ENCODE measurements at regions not wholly inside any gene's neighbourhood (a gene's known extent, or its start where the extent isn't known, plus 50 kb on each side); places are given as distances from the start of the nearest gene placed in this dataset.

- DNase-seq (ENCODE audit: low read depth in 1 of 2, low spot score in 1 of 2): no peak
Observed at GRCh38 chr3:193872265-193872753, 263.6 kb upstream of the HES1 start.

- no peak for DNase-seq (ENCODE audit: low read depth in 1 of 2, low spot score in 1 of 2)
Observed at GRCh38 chr3:193873426-193874201, 262.3 kb upstream of the HES1 start.

GRCh38 chr3:193874512-193874911 lies 261.4 kb upstream of the HES1 start:
- DNase-seq (ENCODE audit: low read depth in 1 of 2, low spot score in 1 of 2): no peak

- no peak for DNase-seq (ENCODE audit: low read depth in 1 of 2, low spot score in 1 of 2)
Observed at GRCh38 chr3:193874997-193875593, 260.9 kb upstream of the HES1 start.

- no peak for DNase-seq (ENCODE audit: low read depth in 1 of 2, low spot score in 1 of 2)
Observed at GRCh38 chr3:193875601-193876321, 260.2 kb upstream of the HES1 start.

DNA sequence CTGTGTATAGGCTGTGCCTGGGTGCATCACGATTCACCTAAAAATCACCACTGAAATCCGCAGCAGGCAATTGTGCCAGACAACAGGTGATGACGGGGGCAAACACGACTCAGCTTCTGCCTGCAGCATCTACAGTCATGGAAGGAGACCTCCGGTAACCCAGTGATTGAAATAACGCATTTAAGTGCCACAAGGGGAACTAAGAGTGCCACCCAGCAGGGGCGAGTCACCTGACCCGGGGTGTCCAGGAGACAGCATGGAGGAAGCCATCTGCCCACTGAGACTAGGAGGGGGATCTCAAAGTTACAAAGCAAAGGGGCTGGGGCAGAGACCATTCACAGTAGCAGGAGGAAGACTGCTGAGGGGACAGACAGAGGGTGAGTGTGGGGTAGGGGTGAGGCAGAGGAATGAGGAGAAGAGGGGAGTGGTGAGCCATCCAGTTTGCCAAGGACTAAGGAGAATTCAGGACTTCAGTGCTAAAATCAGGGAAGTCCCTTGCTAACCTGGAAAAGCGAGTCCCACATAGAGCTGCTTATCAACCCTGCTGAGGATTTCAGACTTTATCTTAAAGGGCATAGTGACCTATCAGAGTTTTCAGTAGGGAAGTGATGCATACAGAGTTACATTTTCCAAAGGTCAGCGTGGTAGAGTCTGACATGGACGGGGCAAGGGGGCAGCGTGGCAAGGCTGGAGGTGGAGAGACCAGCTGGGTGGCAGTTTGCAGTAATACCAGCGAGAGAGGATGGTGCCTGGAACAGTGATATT lies 256.7 kb upstream of the HES1 start:
- DNase-seq (ENCODE audit: low read depth in 1 of 2, low spot score in 1 of 2): no peak

GRCh38 chr3:193879864-193880242 lies 256.1 kb upstream of the HES1 start:
- DNase-seq (ENCODE audit: low read depth in 1 of 2, low spot score in 1 of 2): no peak

DNA sequence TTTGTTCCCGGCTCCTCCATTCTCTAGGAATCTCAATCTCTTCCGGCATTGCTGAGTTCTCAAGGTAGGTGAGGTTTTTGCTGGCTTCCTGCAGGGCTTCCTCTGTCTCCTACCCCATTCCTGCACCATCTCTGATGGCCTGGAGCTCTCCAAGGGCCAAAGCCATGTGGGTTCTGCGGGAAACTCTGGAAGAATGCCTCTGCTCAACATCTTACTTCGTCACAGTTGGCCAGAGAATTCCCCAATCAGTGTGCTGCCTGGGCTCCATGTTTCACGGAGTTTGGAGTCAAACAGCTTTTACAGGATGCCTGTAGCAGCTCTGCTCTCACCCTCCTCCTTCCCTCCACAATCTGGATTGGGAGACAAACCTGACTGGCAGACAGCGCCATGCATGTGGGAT lies 253.9 kb upstream of the HES1 start:
- DNase-seq (ENCODE audit: low read depth in 1 of 2, low spot score in 1 of 2): no peak

DNA sequence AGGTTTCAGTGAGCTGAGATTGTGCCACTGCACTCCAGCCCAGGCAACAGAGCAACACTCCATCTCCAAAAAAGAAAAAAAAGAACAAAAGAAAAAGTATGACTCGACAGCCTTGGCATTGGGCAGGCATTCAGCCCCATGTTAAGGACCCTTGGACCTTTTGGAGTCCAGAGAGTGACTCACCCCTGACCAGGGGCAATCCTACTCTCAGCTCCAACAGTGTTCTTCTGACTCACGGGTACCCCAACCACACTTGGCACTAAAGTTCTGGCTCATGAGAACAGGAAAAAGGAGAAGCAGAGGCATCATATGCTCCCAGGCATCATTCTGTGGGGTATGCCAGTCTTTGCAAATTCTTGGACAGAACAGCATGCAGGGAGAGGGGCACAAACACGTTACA lies 252.4 kb upstream of the HES1 start:
- DNase-seq (ENCODE audit: low read depth in 1 of 2, low spot score in 1 of 2): no peak

DNA sequence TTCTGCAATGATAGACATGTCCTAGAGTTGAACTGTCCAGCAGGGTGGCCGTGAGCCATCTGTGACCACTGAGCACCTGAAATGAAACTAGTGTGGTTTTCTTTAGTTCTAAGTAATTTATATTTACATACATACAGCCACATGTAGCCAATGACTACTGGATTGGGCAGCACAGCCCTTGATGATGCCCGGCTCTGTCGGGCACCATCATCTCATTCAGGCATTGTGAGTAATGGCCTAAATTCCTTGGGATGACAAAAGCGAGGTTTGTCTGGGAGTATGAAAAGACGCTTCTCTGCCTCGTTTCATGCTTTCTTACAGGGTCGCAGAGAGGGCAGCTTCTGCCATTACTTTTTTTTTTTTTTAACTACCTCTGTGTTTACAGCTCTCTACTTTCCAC lies 251.9 kb upstream of the HES1 start:
- no peak for DNase-seq (ENCODE audit: low read depth in 1 of 2, low spot score in 1 of 2)

DNA sequence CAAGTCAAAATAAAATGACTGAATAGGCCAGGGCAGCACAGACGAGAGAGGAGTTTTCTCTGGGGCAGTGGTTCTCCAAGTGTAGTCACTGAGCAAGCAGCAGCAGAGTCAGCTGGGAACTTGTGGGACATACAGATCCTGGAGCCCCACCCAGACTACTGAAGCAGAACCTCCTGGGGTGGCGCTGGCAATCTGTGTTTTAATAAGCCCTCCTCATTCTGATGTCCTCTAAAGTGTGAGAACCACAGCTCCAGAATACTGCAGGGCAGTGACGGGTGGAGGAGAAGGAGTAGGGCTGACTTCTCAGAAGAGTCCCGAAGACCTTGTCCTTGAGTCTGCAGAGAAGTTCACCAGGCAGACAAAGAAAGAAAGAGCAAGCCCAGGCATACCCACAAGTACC lies 251.3 kb upstream of the HES1 start:
- DNase-seq (ENCODE audit: low read depth in 1 of 2, low spot score in 1 of 2): no peak

- no peak for DNase-seq (ENCODE audit: low read depth in 1 of 2, low spot score in 1 of 2)
Observed at GRCh38 chr3:193885832-193886231, 250.1 kb upstream of the HES1 start.

- DNase-seq (ENCODE audit: low read depth in 1 of 2, low spot score in 1 of 2): no peak
Observed at GRCh38 chr3:193890016-193890897, 245.7 kb upstream of the HES1 start.

- no peak for DNase-seq (ENCODE audit: low read depth in 1 of 2, low spot score in 1 of 2)
Observed at GRCh38 chr3:193894121-193894863, 241.7 kb upstream of the HES1 start.

DNA sequence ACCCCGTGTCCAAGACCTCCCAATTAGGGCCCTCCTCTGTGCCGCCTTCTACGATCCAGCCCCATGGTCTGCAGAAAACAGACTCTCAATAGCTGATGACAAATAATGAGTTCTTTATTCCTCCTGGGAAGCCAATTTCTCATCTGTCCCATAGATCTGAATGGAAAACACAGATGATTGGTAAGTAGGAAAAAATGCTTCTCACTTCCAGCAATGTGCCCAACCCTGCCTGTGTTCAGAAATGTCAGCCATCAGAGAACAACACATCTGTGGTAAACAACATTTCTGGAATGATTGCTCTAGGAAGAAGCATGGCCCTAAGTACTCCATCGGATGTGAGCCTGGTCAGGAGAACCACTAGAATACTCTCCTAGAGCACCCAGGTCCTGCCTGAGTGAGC lies 240.5 kb upstream of the HES1 start:
- no peak for DNase-seq (ENCODE audit: low read depth in 1 of 2, low spot score in 1 of 2)

DNA sequence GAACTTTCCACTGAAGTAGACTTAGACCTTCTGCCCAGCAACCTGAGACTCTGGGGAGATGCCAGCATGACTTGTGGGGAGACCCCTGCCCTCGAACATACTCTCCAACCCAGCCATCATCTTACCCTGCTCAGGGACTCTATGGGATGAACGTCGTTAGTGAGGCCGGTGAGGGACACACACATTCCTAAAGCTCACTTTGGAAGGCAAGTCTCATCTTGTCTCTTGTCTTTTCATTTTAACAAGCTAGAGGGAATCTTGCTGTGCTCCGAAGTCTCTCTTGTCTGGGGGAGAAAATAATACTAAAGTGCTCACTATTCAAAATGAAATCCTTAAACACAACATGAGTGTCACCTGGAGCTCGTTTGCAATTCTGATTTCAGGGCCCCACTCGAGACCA lies 239.5 kb upstream of the HES1 start:
- DNase-seq (ENCODE audit: low read depth in 1 of 2, low spot score in 1 of 2): no peak

DNA sequence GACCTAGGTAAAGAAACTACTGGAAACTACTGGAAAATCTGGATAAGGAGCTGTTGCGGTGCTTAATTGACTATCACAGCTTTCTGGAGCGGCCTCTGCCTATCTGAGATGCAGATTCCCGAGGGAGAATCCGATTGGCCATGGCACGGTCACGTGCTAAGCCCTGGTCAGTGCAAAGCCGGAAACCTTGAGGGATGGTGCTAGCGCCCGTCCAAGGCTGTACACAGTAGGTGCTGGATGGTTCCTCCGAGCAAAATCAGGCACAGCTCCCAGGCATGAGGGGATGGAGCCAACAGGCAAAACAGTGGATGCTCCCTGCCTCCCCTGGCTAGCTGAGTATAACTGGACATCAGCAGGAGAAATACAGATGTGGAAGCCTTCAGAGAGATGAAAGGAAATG lies 238.7 kb upstream of the HES1 start:
- no peak for DNase-seq (ENCODE audit: low read depth in 1 of 2, low spot score in 1 of 2)

- no peak for DNase-seq (ENCODE audit: low read depth in 1 of 2, low spot score in 1 of 2)
Observed at GRCh38 chr3:193897731-193898180, 238.2 kb upstream of the HES1 start.

GRCh38 chr3:193899001-193899400 lies 236.9 kb upstream of the HES1 start:
- DNase-seq (ENCODE audit: low read depth in 1 of 2, low spot score in 1 of 2): no peak

- no peak for DNase-seq (ENCODE audit: low read depth in 1 of 2, low spot score in 1 of 2)
Observed at GRCh38 chr3:193901007-193901406, 234.9 kb upstream of the HES1 start.
